GM23338 (cell line): ENCODE measurements at regions not wholly inside any gene's neighbourhood (a gene's known extent, or its start where the extent isn't known, plus 50 kb on each side); places are given as distances from the start of the nearest gene placed in this dataset.

Source experiments
- CREB1 ChIP-seq: fragments of 250-450 bp; sonication (Bioruptor Pico); IDR thresholded peaks from 2 replicates; pipeline ENCODE4 v1.5.0; 2020; ENCODE audit warnings: low read depth, mild to moderate bottlenecking, moderate library complexity
- EZH2 ChIP-seq: fragments of 200-600 bp; sonication (generic); IDR thresholded peaks from one replicate; pipeline ENCODE4 v1.8.0; 2017; ENCODE audit warnings: antibody characterized with exemption, mild to moderate bottlenecking, low read depth; ENCODE audit not compliant: unreplicated experiment
- JUNB ChIP-seq: IDR thresholded peaks from one replicate; pipeline ENCODE4 v1.6.1; 2016; ENCODE audit warnings: antibody characterized with exemption; ENCODE audit not compliant: unreplicated experiment
- POLR2AphosphoS5 ChIP-seq: IDR thresholded peaks from 2 replicates; pipeline ENCODE4 v1.6.1; 2016; ENCODE audit warnings: antibody characterized with exemption, low read depth
- REST ChIP-seq: IDR thresholded peaks from one replicate; pipeline ENCODE4 v1.6.1; 2018; ENCODE audit warnings: antibody characterized with exemption; ENCODE audit not compliant: unreplicated experiment
- TF ChIP-seq, protein P1 (sequence below), 2 experiments: fragments of 200-600 bp in 1 of 2; sonication (generic) in 1 of 2; conservative IDR thresholded peaks; 2 replicates each; pipeline versions ENCODE4 v1.5.1 to v1.6.1; 2016 to 2017; ENCODE audit warnings: antibody characterized with exemption in 2 of 2, low read depth in 2 of 2, mild to moderate bottlenecking in 2 of 2, moderate library complexity in 1 of 2

GRCh38 chr12:124636138-124636978, 68.9 kb upstream of the NCOR2 start:
- TF ChIP-seq, protein P1, sequence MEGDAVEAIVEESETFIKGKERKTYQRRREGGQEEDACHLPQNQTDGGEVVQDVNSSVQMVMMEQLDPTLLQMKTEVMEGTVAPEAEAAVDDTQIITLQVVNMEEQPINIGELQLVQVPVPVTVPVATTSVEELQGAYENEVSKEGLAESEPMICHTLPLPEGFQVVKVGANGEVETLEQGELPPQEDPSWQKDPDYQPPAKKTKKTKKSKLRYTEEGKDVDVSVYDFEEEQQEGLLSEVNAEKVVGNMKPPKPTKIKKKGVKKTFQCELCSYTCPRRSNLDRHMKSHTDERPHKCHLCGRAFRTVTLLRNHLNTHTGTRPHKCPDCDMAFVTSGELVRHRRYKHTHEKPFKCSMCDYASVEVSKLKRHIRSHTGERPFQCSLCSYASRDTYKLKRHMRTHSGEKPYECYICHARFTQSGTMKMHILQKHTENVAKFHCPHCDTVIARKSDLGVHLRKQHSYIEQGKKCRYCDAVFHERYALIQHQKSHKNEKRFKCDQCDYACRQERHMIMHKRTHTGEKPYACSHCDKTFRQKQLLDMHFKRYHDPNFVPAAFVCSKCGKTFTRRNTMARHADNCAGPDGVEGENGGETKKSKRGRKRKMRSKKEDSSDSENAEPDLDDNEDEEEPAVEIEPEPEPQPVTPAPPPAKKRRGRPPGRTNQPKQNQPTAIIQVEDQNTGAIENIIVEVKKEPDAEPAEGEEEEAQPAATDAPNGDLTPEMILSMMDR (conservative IDR thresholded peaks at IDR 0.05; ENCODE audit: low read depth in 2 of 2): no peak
- no peak for TF ChIP-seq EZH2
- TF ChIP-seq REST: no peak
- no peak for TF ChIP-seq POLR2AphosphoS5
- no peak for TF ChIP-seq JUNB
- no peak for TF ChIP-seq CREB1
